GM21390 (cell line): ENCODE measurements at regions not wholly inside any gene's neighbourhood (a gene's known extent, or its start where the extent isn't known, plus 50 kb on each side); places are given as distances from the start of the nearest gene placed in this dataset.
"Not testable (repeated sequence)": the region's sequence is repeated elsewhere in the genome, so short reads cannot be mapped to it uniquely, and the experiment has no call there.

Source experiments
- ATAC-seq: cut with Tn5 transposase; IDR thresholded peaks from one replicate; pipeline ENCODE4 v1.9.1; 2021; ENCODE audit not compliant: unreplicated experiment

DNA sequence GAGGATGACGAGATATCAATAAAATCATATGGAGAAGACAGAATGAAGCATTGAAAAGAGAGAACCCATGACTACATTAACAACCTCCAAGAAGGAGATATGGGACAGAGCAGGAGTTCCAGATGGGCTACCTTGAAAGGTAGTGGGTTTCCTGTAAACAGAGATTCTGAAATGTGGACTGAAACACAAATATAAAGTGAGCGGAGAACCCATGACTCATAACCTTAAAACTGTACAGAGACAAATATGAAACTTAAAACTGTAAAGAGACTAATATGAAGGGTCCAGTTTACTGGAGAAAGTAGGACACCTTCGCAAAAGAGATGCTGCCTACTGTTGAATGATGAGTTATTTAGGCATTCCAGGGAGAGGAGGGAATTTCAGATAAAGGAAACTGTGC, 383.7 kb downstream of the CAAP1 start:
- ATAC-seq = no peak

DNA sequence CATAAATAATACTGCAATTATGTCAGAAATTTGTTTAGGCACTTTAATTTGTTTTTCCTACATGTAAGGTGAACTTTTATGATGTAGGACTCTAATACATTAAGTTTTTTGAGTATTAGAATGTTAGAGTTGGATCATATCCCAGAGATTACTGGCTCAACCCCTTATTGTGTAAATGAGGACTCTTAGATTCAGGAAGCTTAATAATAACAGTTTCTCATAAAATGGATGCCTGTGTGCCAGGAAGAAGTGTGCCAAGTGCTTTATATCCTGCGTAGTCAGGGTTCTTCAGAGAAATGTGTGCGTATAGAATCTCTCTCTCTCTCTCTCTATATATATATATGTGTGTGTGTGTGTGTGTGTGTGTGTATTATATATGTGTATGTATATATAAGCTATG, 388.5 kb downstream of the CAAP1 start:
- ATAC-seq = no peak

DNA sequence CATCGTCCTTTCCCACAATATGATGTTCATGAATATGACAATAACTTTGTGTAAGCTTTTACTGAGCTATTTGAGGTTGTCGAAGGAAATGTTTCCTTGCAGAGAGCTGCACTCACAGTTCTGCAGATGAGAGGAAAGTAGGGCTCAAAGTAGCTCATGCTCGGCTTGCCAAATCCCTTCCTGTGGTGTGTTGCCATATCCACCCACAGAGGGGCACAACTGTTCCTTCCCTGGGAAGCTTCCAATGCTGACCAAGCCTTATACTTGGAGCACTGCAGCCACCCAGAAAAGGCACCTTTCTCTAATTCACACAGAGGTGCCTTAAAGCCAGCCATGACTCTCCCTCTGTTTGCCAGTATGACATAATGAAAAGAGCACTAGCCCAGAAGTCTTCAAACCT, 390.3 kb downstream of the CAAP1 start:
- no peak for ATAC-seq

DNA sequence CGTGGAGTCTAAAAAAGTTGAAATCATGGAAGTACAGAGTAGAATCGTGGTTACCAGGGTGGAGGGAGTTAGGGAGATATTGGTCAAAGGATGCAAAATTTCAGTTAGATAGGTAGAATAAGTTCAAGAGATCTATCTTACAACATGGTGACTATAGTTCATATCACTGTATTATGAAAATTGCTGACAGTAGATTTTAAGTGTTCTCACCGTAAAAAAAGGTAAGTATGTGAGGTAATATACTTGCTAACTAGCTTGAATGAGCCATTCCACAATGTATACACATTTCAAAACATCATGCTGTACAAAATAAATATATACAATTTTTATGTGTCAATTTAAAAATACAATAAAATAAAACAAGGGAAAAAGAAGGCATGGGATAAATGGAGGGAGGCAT, 392.1 kb downstream of the CAAP1 start:
- no peak for ATAC-seq

DNA sequence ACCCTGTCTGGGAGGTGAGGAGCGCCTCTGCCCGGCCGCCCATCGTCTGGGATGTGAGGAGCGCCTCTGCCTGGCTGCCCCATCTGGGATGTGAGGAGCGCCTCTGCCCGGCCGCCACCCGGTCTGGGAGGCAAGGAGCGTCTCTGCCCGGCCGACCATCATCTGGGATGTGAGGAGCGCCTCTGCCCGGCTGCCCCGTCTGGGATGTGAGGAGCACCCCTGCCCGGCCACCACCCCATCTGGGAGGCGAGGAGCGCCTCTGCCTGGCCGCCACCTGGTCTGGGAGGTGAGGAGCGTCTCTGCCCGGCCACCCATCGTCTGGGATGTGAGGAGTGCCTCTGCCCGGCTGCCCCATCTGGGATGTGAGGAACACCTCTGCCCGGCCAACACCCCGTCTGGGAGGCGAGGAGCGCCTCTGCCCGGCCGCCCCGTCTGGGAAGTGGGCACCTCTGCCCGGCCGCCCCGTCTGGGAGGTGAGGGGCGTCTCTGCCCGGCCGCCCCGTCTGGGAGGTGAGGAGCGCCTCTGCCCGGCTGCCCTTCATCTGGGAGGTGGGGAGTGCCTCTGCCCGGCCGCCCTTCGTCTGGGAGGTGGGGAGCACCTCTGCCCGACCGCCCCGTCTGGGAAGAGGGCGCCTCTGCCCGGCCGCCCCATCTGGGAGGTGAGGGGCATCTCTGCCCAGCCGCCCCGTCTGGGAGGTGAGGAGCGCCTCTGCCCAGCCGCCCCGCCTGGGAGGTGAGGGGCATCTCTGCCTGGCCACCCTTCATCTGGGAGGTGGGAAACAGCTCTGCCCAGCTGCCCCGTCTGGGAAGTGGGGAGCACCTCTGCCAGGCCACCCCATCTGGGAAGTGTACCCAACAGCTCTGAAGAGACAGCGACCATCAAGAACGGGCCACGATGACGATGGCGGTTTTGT, 399.7 kb downstream of the CAAP1 start:
- ATAC-seq = not testable (repeated sequence)

DNA sequence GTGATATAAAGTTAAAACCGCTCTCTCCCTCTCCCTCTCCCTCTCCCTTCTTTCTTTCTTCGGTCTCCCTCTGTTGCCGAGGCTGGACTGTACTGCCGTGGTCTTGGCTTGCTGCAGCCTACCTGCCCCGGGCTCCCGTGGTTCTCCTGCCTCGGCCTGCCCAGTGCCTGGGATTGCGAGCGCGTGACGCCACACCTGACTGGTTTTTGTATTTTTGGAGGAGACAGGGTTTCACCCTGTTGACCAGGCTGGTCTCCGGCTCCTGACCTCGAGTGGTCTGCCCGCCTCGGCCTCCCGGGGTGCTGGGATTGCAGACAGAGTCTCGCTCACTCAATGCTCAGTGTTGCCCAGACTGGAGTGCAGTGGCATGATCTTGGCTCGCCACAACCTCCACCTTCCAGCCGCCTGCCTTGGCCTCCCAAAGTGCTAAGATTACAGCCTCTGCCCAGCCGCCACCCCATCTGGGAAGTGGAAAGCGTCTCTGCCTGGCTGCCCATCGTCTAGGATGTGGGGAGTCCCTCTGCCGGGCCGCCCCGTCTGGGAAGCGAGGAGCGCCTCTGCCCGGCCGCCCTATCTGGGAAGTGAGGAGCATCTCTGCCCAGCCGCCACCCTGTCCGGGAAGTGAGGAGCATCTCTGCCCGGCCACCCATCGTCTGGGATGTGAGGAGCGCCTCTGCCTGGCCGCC, 400.5 kb downstream of the CAAP1 start:
- ATAC-seq = not testable (repeated sequence)

DNA sequence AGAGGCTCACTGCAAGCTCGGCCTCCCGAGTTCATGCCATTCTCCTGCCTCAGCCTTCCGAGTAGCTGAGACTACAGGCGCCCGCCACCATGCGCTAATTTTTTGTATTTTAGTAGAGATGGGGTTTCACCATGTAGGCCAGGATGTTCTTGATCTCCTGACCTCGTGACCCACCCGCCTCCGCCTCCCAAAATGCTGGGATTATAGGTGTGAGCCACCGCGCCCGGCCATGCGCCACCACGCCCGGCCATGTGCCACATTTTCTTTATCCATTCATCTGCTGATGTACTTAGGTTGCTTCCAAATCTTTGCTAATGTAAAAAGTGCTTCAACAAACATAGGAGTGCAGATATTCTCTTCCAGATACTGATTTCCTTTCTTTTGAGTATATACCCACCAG, 408.6 kb downstream of the CAAP1 start:
- no peak for ATAC-seq

DNA sequence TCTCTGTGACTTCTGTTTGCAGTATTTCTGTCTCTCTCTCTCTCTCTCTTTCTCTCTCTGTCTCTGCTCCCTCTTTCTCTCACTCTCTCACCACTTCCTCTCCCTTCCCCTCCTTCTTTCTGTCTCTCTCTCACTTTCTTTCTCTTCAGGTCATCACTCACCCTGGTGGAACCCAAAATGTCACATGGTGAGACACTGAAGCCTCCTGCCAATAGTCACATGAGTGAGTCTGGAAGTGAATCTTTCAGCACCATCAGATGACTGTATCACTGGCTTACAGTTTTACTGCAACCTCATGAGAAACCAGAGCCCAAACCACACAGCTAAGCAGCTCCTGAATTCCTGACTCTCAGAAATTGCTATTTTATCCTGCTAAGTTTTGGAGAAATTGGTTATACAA, 414.6 kb downstream of the CAAP1 start:
- no peak for ATAC-seq

DNA sequence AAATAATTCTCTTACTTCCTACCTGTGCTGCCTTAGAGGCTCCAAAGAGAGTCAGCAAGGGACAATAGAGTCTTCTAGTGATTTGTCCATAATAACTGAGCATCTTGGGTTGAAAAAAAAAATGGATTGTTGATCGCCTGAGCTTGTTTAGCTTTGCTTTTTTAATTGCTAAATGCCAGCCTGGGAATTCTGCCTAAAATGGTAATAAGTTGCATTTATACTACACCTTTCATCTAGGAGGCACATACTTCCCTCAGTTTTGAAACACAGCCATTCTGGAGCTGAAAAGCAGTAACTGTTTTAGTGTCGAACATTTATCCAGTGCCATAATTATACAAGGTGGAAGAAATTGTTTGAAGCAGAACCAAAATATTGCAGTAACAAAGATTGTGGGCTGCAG, 421.3 kb downstream of the CAAP1 start:
- no peak for ATAC-seq

DNA sequence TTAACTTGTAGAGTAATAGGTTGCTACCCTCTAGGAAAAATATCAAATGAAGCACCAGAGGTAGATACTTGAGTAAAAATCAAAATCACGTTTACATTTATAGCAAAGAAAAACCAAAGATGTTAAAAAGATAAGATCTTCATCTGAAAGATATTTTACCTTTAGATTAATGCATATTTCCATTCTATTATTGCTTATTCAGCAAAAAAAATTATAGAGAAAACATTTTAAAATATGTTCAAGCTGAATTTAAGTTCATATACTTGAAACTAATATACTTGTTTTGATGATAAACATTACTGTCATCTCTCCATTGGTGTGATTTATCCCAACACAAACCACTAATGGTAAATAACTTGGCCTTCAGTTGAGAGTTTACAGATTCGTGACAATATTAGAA, 422.3 kb downstream of the CAAP1 start:
- ATAC-seq = no peak

DNA sequence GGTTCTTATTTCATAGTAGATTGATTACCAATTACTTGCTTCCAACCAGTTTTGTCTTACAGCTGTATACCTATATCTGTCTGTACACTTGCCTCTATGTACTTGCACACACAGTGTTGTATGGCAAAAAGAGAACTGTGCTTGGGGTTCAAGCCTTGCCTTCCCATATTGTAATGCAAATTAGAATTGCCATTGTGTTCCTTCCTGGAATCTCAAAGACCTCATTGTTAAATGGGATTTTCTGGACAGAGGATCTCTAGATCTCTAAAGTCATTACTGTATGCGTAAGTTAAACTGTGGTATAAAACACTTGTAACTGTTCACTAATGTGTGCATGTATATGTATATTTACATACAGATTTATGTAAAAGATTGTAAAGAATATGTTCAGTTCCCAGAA, 428.8 kb downstream of the CAAP1 start:
- ATAC-seq = no peak

DNA sequence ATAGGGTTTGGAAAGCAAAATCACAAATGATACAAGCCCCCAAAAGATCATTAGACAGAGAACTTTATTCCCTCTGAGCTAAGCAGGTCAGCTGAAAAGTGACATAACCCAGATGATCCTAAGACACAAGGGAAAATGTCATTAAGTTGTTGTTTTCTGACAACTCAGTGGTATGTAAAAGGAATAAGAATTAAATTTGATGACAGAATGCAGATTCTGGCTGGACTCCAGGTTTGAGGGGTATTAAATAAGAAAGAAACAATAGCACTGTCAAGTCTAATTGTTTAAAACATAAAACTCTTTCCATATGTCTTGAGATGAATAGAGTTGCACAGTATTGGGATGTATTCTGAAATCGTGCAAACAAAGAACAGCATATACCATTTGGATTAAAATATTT, 429.9 kb downstream of the CAAP1 start:
- ATAC-seq = no peak

DNA sequence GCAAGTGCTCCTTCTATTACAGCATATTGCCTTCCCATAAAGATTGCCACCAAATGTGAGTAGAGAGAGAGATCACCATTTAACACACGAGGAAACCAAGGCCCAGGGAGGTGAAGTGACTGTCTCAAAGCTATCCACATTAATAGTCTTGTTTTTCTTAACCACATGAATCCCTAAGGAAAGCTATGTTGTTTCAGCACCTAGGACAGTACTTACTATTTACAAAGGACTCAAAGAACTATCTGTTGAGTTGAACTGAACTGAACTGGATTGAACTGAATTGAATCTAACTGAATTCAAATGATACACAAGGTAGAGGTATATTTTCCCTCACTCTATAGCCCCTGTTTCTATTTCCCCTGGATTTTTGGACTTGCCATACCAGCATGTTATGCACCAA, 430.4 kb downstream of the CAAP1 start:
- ATAC-seq = no peak

DNA sequence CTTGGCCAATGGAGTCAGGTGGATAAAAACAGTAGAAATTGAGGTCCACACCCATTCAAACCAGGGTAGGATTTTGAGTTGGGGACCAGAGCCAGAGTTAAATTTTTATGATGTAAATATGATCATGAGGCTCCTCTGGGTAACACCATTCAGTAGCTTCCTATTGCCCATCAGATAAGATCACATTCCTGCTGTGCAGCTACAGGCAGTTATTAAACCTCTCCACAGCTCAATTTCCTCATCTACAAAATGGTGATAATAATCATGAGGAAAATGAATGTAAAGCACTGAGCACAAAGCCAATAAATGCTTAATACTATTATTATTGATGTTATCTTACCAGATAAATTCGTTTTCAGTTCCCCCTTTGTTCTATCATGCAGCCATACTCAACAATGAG, 432.0 kb downstream of the CAAP1 start:
- no peak for ATAC-seq

DNA sequence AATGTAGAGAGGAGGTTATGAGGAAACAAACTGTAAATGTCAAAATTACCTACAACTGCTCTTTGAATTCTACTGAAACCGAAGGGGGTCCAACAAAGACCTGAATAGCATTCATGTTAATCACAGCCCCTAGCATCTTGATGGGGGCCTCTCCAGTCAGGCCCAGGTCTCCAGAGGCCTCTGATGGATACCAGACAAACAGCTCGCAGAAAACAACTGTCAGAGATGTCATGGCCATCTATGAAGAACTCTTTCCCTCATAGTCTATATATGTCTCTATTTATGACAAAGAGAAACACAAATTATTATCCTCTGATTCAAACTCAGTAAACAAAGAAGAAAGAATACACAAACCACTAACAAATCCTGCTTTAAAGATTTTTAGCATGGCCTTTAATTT, 432.6 kb downstream of the CAAP1 start:
- no peak for ATAC-seq

DNA sequence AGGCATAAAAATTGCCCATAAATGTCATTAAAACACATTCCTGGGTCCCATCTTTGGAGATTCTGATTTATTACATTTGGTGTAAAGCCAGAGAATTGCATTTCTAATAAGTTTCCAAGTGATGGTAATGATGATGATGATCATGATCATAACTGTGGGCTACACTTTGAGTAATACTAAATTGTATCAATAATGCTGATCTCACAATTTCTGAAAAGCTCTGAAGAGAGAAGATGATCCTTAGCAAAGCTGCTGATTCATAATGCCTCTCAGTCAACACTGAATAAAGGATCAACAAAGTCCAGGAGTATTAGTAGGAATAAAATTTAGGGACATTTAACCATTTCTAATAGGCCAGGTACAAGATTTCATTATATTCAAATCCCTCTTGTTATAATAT, 434.5 kb downstream of the CAAP1 start:
- ATAC-seq = no peak

DNA sequence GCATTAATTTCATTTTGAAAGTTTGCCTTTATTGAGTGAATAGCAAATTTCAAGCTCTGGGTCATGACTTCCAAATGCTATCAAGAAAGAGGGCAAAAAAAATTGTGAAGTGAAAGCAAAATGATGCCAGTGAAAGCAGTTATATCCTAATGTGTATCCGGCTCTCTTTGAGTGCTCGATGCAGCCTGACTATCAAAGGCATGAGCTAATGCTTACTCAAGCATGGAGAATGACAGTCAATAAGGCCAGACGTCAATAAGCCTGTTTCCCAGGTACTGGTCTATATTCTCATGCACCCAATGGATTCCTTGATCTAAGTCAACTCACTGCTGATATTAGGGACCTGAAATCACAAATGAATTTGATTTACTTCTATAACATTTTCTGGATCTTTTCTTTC, 435.5 kb downstream of the CAAP1 start:
- no peak for ATAC-seq

DNA sequence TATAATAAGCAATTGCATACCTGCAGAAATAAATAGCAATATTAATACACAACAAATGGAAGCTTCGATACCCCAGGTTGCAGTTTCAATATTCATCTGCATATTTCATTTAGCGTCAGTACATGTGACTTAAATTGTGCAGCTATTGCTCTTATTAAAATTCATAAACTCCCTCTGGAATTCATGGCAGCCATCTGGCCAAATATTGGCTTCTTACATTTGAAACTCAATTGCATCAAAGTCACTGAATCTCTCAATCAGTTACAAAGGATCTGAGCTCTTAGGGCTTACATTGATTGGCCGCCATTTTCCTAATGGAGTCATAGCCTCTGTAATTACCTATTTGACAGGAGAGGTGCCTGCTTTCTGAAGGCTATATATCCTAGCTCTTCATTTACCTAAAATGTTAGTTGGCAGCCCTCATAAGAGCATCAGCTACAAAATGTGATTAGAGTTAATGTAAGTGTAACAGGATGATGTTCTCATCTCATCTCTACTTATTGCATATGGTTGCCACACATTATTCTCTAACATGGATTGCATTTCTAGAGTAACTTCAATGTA, 453.5 kb downstream of the CAAP1 start:
- ATAC-seq = no peak

DNA sequence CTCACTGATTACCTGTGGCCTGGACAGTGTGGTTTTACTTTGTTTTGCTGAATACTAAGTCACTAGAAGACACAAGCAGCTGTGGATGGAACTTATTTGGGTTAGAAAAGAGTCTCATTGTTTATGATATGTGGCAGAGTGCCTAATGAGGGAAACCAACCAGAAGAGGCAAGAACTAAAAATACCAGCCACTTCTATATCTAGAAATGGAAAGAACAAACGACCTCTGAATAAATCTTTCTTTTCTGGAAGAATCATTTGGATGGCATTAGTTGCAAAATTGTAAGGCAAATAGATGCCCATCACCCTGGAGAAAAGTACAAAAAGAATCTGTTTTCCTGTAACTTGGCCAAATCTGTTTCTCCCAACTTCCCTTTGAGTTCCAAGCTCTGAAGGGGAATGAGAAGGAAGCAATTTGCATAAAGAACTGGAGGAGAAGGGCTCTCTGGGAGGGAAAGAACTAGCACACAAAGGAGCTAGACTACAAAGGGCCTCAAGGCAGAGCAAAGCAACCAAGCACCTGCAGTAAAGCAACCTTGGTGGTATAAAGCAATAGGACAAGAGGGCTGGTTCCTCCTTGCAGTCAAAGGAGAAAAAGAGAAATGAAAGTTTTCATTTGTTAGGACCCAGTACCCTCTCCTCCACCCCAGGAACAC, 455.4 kb downstream of the CAAP1 start:
- ATAC-seq = no peak

DNA sequence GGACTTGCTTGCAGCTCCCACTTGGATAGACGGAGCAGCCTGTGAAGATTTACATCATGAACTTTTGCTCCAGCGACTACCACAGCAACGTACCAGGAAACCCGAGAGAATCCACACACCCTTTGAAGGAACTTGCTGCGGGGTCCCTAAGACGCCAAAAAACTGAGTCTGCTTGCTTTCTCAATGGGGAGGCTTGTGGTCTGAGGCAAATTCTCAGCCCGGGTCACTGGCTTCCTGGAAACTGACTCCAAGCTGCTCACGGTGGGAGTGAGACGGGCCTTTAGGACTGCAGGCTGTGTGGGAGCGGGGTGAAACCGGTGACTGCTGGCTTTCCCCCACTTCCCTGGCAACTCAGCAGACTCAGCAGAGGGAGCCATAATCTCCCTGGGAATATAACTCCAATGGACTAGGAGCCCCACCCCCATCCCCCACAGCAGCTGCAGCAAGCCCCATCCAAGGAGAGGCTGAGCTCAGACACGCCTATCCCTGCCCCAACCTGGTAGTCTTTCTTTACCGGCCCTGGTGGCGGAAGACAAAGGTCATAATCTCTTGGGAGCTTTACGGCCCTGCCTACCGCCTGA, 466.0 kb downstream of the CAAP1 start:
- ATAC-seq = no peak

DNA sequence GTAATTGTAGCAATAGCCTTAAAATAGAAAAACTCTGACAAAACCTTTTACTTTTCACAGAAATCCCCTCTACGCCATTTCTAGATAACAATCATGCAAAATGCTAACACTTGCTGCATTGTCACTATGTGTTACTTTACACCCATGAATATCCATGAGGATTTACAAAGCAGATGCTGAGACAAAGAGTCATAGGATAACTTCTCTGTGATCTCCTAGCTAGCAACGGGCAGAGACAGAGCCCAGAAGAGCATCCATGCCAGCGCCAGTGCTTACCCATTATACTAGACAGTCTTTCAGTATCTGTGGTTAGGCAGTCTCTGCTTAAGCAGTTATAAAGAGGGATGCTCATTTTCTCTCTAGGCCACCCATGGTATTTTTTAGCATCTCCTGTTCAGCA, 474.1 kb downstream of the CAAP1 start:
- ATAC-seq = no peak
